ENCODE measurements at regions not wholly inside any gene's neighbourhood (a gene's known extent, or its start where the extent isn't known, plus 50 kb on each side); places are given as distances from the start of the nearest gene placed in this dataset.

DNA sequence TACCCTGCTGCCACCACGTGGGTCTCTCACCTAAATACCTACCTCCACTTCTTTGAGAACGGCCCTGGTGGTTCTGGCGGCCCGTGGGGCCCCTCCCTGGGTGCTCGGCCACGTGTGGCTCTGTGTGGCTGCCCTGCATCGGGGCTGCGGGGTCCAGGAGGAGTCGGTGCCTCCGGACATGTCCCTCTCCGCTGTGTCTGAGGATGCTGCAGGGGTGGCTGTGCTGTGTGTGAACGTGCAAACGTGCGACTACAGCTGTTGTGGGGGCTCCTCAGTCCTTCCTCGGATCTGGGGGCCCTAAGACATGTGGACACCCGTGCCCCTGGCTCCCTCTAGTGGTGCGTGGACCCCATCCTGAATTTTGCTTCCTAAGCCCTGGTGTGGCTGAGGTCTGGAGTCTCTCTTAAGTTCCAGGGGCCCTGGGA lies 691.8 kb downstream of the QKI start:
- TF ChIP-seq CSDC2 (CRISPR knock-in tag; IDR thresholded peaks at IDR 0.05) (no peak), RARB (CRISPR knock-in tag; IDR thresholded peaks at IDR 0.05) (no peak), ZFP3 (CRISPR knock-in tag; IDR thresholded peaks at IDR 0.05) (no peak), ESRRG (CRISPR knock-in tag; IDR thresholded peaks at IDR 0.05) (no peak), SNAI2 (CRISPR knock-in tag; IDR thresholded peaks at IDR 0.05) (no peak)
- TF ChIP-seq, protein P1, sequence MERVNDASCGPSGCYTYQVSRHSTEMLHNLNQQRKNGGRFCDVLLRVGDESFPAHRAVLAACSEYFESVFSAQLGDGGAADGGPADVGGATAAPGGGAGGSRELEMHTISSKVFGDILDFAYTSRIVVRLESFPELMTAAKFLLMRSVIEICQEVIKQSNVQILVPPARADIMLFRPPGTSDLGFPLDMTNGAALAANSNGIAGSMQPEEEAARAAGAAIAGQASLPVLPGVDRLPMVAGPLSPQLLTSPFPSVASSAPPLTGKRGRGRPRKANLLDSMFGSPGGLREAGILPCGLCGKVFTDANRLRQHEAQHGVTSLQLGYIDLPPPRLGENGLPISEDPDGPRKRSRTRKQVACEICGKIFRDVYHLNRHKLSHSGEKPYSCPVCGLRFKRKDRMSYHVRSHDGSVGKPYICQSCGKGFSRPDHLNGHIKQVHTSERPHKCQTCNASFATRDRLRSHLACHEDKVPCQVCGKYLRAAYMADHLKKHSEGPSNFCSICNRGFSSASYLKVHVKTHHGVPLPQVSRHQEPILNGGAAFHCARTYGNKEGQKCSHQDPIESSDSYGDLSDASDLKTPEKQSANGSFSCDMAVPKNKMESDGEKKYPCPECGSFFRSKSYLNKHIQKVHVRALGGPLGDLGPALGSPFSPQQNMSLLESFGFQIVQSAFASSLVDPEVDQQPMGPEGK (CRISPR knock-in tag; IDR thresholded peaks at IDR 0.05; ENCODE audit: borderline replicate concordance): no peak
- TF ChIP-seq, protein P2, sequence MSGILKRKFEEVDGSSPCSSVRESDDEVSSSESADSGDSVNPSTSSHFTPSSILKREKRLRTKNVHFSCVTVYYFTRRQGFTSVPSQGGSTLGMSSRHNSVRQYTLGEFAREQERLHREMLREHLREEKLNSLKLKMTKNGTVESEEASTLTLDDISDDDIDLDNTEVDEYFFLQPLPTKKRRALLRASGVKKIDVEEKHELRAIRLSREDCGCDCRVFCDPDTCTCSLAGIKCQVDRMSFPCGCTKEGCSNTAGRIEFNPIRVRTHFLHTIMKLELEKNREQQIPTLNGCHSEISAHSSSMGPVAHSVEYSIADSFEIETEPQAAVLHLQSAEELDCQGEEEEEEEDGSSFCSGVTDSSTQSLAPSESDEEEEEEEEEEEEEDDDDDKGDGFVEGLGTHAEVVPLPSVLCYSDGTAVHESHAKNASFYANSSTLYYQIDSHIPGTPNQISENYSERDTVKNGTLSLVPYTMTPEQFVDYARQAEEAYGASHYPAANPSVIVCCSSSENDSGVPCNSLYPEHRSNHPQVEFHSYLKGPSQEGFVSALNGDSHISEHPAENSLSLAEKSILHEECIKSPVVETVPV (CRISPR knock-in tag; IDR thresholded peaks at IDR 0.05): no peak

Measured in SK-N-SH treated with all-trans-retinoic acid at 6 μM for 48 hours (cell line).